DND-41 (cell line): ENCODE measurements at regions not wholly inside any gene's neighbourhood (a gene's known extent, or its start where the extent isn't known, plus 50 kb on each side); places are given as distances from the start of the nearest gene placed in this dataset.

ENCODE experiments used
- EZH2 ChIP-seq: IDR thresholded peaks from 3 replicates; pipeline ENCODE4 v1.6.1; 2012; ENCODE audit warnings: borderline replicate concordance, low read depth, mild to moderate bottlenecking, moderate library complexity, low read length, inconsistent platforms; ENCODE audit not compliant: severe bottlenecking
- TF ChIP-seq, protein P1 (sequence below): IDR thresholded peaks from 2 replicates; pipeline ENCODE4 v1.5.1; 2012; ENCODE audit warnings: borderline replicate concordance, low read length, moderate library complexity, mild to moderate bottlenecking; ENCODE audit not compliant: poor library complexity, severe bottlenecking; ENCODE audit errors: extremely low read depth

DNA sequence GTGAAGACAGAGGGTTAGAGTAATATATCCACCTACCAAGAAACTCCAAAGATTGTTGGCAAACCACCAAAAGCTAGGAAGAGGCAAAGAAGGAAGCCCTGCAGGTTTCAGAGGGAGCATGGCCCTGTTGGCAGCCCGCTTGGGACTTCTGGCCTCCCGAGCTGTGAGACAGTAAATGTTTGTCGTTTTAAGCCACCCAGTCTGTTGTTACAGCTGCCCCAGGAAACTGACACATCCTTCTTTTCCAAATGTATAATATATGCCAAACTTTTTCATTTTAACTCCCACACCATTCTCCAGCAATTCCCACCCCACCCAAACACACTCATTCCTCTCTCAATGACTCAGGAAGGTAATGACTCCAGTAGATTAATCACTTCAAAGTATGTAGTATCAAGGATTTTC, 74.0 kb downstream of the RPS29 start:
- TF ChIP-seq, protein P1, sequence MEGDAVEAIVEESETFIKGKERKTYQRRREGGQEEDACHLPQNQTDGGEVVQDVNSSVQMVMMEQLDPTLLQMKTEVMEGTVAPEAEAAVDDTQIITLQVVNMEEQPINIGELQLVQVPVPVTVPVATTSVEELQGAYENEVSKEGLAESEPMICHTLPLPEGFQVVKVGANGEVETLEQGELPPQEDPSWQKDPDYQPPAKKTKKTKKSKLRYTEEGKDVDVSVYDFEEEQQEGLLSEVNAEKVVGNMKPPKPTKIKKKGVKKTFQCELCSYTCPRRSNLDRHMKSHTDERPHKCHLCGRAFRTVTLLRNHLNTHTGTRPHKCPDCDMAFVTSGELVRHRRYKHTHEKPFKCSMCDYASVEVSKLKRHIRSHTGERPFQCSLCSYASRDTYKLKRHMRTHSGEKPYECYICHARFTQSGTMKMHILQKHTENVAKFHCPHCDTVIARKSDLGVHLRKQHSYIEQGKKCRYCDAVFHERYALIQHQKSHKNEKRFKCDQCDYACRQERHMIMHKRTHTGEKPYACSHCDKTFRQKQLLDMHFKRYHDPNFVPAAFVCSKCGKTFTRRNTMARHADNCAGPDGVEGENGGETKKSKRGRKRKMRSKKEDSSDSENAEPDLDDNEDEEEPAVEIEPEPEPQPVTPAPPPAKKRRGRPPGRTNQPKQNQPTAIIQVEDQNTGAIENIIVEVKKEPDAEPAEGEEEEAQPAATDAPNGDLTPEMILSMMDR: no peak
- no peak for TF ChIP-seq EZH2
